H1 (cell line): ENCODE measurements at regions not wholly inside any gene's neighbourhood (a gene's known extent, or its start where the extent isn't known, plus 50 kb on each side); places are given as distances from the start of the nearest gene placed in this dataset.

Source experiments
- POLR2A ChIP-seq, 2 experiments: IDR thresholded peaks; 1 replicate in 1 of 2; 2 replicates in 1 of 2; pipeline ENCODE4 v1.6.1; 2011; ENCODE audit warnings: low read depth in 2 of 2, low read length in 2 of 2, mild to moderate bottlenecking in 2 of 2; ENCODE audit errors: control extremely low read depth in 1 of 2
- POLR2AphosphoS5 ChIP-seq: IDR thresholded peaks from 2 replicates; pipeline ENCODE4 v1.6.1; 2011; ENCODE audit warnings: low read depth, low read length
- RXRA ChIP-seq: IDR thresholded peaks from 2 replicates; pipeline ENCODE4 v1.6.1; 2011; ENCODE audit warnings: low read depth, mild to moderate bottlenecking, low read length, moderate library complexity; ENCODE audit not compliant: insufficient read depth
- SIN3A ChIP-seq, 2 experiments: IDR thresholded peaks in 1 of 2; conservative IDR thresholded peaks in 1 of 2; 2 replicates each; pipeline ENCODE4 v1.6.1; 2011 to 2012; ENCODE audit warnings: low read length in 2 of 2, improper control_type of control experiment in 1 of 2, low read depth in 1 of 2, mild to moderate bottlenecking in 1 of 2
- SUZ12 ChIP-seq: fragments of 200-600 bp; sonication (generic); IDR thresholded peaks from 2 replicates; pipeline ENCODE4 v1.6.1; 2012; ENCODE audit warnings: mild to moderate bottlenecking, inconsistent platforms, low read length, moderate library complexity, mixed read lengths
- USF2 ChIP-seq: IDR thresholded peaks from 2 replicates; pipeline ENCODE4 v1.6.1; 2011; ENCODE audit warnings: low read length, improper control_type of control experiment
- ZNF274 ChIP-seq: IDR thresholded peaks from 2 replicates; pipeline ENCODE4 v1.7.0; 2012; ENCODE audit warnings: low read length, borderline replicate concordance; ENCODE audit errors: extremely low read depth
- TF ChIP-seq, protein P1 (sequence below), 3 experiments: IDR thresholded peaks; 1 replicate in 2 of 3; 2 replicates in 1 of 3; pipeline versions ENCODE4 v1.5.1 to v1.6.1; 2011; ENCODE audit warnings: low read length in 3 of 3, mild to moderate bottlenecking in 3 of 3, inconsistent platforms in 2 of 3, low read depth in 1 of 3, moderate library complexity in 1 of 3; ENCODE audit not compliant: insufficient read depth in 1 of 3; ENCODE audit errors: control extremely low read depth in 1 of 3

- TF ChIP-seq RXRA, result no peak
- no peak for TF ChIP-seq USF2
- TF ChIP-seq ZNF274, result no peak
- TF ChIP-seq POLR2A (IDR thresholded peaks at IDR 0.05; ENCODE audit: control extremely low read depth in 1 of 2, low read depth in 2 of 2, low read length in 2 of 2), result no peak
- TF ChIP-seq, protein P1, sequence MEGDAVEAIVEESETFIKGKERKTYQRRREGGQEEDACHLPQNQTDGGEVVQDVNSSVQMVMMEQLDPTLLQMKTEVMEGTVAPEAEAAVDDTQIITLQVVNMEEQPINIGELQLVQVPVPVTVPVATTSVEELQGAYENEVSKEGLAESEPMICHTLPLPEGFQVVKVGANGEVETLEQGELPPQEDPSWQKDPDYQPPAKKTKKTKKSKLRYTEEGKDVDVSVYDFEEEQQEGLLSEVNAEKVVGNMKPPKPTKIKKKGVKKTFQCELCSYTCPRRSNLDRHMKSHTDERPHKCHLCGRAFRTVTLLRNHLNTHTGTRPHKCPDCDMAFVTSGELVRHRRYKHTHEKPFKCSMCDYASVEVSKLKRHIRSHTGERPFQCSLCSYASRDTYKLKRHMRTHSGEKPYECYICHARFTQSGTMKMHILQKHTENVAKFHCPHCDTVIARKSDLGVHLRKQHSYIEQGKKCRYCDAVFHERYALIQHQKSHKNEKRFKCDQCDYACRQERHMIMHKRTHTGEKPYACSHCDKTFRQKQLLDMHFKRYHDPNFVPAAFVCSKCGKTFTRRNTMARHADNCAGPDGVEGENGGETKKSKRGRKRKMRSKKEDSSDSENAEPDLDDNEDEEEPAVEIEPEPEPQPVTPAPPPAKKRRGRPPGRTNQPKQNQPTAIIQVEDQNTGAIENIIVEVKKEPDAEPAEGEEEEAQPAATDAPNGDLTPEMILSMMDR (IDR thresholded peaks at IDR 0.05; ENCODE audit: control extremely low read depth in 1 of 3, insufficient read depth in 1 of 3, low read depth in 1 of 3, low read length in 3 of 3), result no peak
- no peak for TF ChIP-seq SIN3A (conservative IDR thresholded peaks at IDR 0.05 in 1 of 2, IDR thresholded peaks at IDR 0.05 in 1 of 2; ENCODE audit: low read depth in 1 of 2, low read length in 2 of 2)
- no peak for TF ChIP-seq SUZ12
- no peak for TF ChIP-seq POLR2AphosphoS5
These were observed 257.6 kb upstream of the ADAMTSL1 start for GRCh38 chr9:18216376-18216775.
